SK-N-MC (cell line): ENCODE measurements at regions not wholly inside any gene's neighbourhood (a gene's known extent, or its start where the extent isn't known, plus 50 kb on each side); places are given as distances from the start of the nearest gene placed in this dataset.

Experiments
- EZH2 ChIP-seq: fragments of 200-600 bp; sonication (generic); IDR thresholded peaks from one replicate; pipeline ENCODE4 v1.6.1; 2017; ENCODE audit warnings: antibody characterized with exemption
- POLR2AphosphoS5 ChIP-seq: IDR thresholded peaks from 2 replicates; pipeline ENCODE4 v1.6.1; 2012; ENCODE audit warnings: mild to moderate bottlenecking, low read depth, low read length, borderline replicate concordance

DNA sequence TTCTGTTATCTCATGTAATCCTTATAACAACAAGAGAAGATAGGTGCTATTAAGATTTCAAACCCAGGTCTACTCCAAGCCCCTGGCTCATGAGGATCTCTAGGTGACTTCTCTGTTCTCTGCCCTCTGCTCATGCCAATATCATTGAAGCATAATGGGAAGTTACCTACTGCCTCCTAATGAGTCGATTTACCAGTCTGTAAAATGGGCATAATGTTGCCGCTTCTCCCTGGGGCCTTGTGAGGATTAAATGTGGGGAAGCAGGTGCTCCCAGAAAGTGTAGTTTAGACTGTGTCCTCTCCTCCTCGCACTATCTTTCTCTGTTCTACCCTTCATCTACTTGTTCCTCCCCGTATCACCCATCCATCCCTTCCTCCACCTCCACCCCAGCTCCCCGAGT, 169.2 kb upstream of the LHX5 start:
- no peak for TF ChIP-seq EZH2
- TF ChIP-seq POLR2AphosphoS5: no peak
